HAP-1 (cell line): ENCODE measurements at regions not wholly inside any gene's neighbourhood (a gene's known extent, or its start where the extent isn't known, plus 50 kb on each side); places are given as distances from the start of the nearest gene placed in this dataset.

ENCODE experiments used
- DNase-seq, 2 experiments: peaks; one replicate each; pipeline ENCODE4 v3.0.0-alpha.2; 2016 to 2020; ENCODE audit warnings: low spot score in 2 of 2
- H3K27me3 ChIP-seq: fragments of 250-450 bp; sonication (Bioruptor Pico); 2 replicates; pipeline ENCODE4 v1.5.1; 2020; ENCODE audit warnings: low read depth, mild to moderate bottlenecking, moderate library complexity
- H3K36me3 ChIP-seq: fragments of 250-450 bp; sonication (Bioruptor Pico); replicated peaks from 2 replicates; pipeline ENCODE4 v1.5.1; 2020; ENCODE audit warnings: mild to moderate bottlenecking
- H3K4me1 ChIP-seq: fragments of 250-450 bp; sonication (Bioruptor Pico); 2 replicates; pipeline ENCODE4 v1.5.1; 2020; ENCODE audit warnings: mild to moderate bottlenecking
- H3K4me3 ChIP-seq: fragments of 250-450 bp; sonication (Bioruptor Pico); 2 replicates; pipeline ENCODE4 v1.5.1; 2020; ENCODE audit warnings: mild to moderate bottlenecking, moderate library complexity
- H3K9me3 ChIP-seq: fragments of 250-450 bp; sonication (Bioruptor Pico); 2 replicates; pipeline ENCODE4 v1.5.1; 2020; ENCODE audit warnings: mild to moderate bottlenecking, moderate library complexity
- in situ Hi-C: fragments of 300-500 bp; cut with MboI; formaldehyde crosslinking; loops from 3 replicates; pipeline ENCODE4 v1.14.3; 2020; ENCODE audit warnings: low sequenced_read_pairs, inconsistent platforms, mixed read lengths

- Histone ChIP-seq H3K9me3 (no peaks in the 10 kb centered on the region), H3K27me3 (no peaks in the 10 kb centered on the region), H3K36me3 (no peaks in the 10 kb centered on the region), H3K4me1 (no peaks in the 10 kb centered on the region), H3K4me3 (no peak overlapping the region)
- no peak for DNase-seq
- in situ Hi-C loops: no loop called here
Measured at GRCh38 chr4:3818371-3818770, 52.2 kb downstream of the ADRA2C start.

- in situ Hi-C loops: no loop called here
- no peak overlapping the region for H3K4me3 ChIP-seq
- no peaks in the 10 kb centered on the region for H3K4me1 ChIP-seq
- DNase-seq: no peak
- H3K27me3 ChIP-seq: no peaks in the 10 kb centered on the region
- no peaks in the 10 kb centered on the region for H3K36me3 ChIP-seq
- H3K9me3 ChIP-seq: no peaks in the 10 kb centered on the region
Measured at GRCh38 chr4:3819210-3819919, 53.2 kb downstream of the ADRA2C start.

DNA sequence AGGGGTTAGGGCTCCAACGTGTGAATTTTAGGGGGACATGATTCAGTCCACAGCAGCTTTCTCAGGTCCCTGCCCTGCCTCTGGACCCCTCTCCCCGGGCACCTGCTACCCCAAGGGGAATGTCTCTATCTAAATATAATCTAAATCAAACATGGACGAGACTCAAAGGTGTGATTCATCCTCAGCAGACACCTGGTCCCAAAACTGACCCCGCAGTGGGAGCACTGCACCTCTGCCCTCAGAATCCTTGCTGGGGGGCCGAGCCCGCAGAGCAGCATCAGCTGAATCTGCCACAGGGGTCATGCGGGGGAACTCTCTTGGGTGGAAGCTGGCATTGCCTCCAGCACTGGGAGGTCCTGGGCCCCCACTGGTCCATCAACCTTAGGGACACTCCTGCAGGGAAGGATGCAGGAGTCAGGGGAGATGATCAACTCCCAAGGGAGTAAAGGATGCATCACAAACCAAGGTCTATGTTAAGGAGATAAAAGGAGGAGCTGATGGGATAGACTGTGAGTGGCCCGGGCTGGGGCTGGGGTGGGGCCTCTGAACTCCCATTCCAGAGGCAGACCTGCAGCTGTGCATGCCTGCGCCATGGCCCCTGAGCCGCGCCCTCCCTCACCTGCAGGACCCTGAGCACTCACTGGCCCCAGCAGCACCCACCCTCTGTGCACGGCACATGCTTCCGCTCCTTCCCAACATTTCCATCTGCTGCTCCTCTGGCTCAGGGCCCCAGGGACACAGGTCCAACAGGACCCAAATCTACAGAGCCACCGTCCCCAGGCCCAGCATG lies 54.0 kb downstream of the ADRA2C start:
- Histone ChIP-seq H3K36me3 (no peaks in the 10 kb centered on the region), H3K4me1 (no peaks in the 10 kb centered on the region), H3K27me3 (no peaks in the 10 kb centered on the region), H3K9me3 (no peaks in the 10 kb centered on the region), H3K4me3 (no peak overlapping the region)
- in situ Hi-C loops: no loop called here
- DNase-seq: no peak

DNA sequence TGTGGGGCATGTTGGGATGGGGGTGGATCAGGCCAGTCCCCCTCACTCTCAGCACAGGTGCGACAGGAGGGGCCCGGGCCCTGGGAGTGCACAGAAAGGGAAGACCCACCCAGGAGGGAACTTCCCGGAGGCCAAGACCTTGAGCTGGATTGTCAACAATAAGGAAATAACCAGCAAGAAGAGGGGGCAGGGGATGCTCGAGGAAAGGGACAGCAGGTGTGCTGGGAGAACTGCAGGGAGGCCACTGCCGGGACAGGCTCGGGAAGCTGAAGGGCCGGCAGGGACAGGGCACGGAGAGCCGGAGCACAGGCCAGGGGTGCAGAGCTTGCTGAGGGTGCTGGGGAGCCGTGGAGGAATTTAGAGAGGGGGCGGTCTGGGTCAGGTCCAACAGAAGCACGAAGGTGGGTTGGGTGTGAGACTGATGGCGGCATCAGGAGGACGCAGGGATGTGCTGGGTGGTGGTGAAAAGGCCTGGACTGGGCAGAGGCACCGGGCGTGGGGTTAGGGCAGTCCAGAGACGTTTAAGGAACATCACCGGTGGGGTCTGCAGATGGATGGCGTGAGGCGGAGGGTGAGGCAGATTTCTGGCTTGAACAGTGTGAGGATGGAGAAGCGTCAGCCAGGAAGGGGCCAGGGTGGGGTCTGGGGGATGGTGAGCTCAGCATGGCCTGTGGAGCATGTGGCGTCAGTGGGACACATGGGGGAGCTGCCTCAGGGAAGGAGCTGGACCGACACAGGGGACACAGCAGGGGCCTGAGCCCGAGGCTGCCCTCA lies 54.8 kb downstream of the ADRA2C start:
- Histone ChIP-seq H3K4me3 (no peak overlapping the region), H3K9me3 (no peaks in the 10 kb centered on the region), H3K36me3 (no peaks in the 10 kb centered on the region), H3K27me3 (no peaks in the 10 kb centered on the region), H3K4me1 (no peaks in the 10 kb centered on the region)
- in situ Hi-C loops: no loop called here
- DNase-seq: no peak

DNA sequence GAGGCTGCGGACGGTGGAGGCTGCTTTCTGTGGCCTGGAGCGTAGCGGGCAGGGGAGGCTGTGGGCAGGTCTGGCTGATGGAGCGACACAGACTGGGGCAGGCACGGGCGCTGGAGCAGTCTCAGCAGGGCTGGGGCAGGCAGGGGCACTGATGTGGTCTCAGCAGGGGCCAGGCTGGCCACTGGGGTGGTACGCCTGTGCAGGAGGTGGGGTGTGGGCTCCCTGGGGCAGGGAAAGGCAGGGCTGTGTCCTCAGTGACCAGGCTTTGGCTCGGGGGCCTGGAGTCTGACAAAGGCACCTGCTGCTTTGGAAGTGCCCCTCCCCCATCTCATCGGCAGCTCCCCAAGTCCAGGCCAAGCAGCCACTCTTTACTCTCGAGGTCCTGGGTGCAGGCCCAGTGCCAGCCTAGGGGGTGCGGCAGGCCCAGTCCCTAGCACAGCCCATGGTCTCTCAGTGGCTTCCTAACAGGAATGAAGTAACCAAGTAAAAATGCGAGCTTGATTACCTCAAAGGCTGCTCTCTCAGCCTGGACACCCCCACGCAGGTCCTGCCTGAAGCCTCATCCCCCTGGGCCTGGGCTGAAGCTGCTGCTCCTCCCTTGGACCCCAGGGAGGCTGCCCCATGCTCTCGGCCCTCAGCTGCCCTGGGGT lies 55.5 kb downstream of the ADRA2C start:
- Histone ChIP-seq H3K9me3 (no peaks in the 10 kb centered on the region), H3K4me1 (no peaks in the 10 kb centered on the region), H3K4me3 (no peak overlapping the region), H3K27me3 (no peaks in the 10 kb centered on the region), H3K36me3 (no peaks in the 10 kb centered on the region)
- DNase-seq: no peak
- in situ Hi-C loops: no loop called here

DNA sequence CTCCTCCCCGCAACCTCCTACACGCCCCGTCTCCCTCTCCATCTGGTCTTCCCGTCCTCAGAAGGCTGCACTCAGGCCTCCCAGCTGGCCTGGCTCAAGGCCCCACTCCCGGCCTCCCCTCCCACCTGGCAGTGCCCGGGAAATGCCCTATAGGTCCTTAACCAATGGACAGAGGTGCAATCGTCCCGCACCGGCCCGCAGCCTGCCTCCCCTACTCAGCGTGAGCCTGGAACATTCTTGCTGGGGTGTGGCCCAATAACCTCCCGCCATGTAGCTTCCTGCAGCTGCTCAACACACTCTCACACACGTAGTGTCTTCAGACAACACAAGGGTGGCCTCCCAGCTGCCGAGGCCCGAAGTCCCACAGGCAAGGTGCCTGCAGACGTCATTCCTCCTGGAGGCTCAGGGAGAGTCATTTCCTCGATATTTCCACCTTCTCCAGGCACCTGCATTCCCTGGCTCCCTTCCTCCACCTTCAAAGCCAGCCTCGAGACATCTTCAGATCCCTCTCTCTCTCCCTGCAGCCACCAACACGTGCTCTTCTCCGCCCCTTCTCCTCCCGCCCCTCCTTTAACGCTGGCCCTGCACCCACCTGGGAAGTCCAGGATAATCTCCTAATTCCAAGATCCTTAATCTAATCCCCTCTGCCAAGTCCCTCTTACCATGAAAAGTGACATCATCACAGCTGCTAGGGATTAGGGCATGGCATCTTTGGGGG lies 56.2 kb downstream of the ADRA2C start:
- in situ Hi-C loops: no loop called here

GRCh38 chr4:3823496-3824341 lies 57.5 kb downstream of the ADRA2C start:
- in situ Hi-C loops: no loop called here
- Histone ChIP-seq H3K4me3 (no peak overlapping the region), H3K4me1 (no peaks in the 10 kb centered on the region), H3K27me3 (no peaks in the 10 kb centered on the region), H3K36me3 (no peaks in the 10 kb centered on the region), H3K9me3 (no peaks in the 10 kb centered on the region)
- DNase-seq: no peak

More for the DNA sequence above, 56.2 kb downstream of the ADRA2C start:
- no peak for DNase-seq
- Histone ChIP-seq H3K36me3 (no peaks in the 10 kb centered on the region), H3K27me3 (no peaks in the 10 kb centered on the region), H3K4me3 (no peak overlapping the region), H3K4me1 (no peaks in the 10 kb centered on the region), H3K9me3 (no peaks in the 10 kb centered on the region)

DNA sequence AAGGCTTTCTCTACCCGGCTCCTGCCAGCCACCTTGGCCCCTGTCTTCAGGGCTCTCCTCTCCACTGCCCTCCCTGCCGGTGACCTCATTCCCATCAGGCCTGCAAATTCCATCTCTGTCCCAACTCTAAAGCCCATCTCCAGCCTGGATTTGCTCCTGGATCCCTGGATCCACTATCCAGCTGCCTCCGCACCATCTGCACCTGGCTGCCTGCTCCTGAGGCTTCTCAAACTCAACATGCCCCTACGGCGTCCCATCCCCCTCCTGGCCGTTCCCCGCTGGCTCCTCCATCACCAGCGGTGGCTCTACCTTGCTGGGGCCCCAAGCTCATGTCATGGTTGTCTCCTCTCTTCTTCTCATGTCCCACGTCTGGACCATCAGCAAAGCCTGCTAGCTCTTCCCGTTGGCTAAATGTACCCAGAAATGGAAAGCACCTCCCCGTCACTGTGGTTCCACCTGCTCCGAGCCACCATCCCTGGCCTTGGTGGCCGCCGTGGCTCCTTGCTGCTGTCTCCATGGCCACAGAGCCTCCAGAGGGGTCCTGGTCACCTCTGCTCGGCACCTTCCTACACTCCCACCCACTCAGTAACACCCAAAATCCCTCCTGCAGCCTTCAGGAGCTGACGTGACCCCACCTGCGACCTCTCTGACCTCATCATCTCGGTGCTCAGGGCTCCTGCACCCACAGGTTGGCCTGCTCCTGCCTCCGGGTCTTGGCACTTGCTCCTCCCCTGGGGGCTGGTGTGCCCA lies 58.5 kb downstream of the ADRA2C start:
- no peaks in the 10 kb centered on the region for H3K9me3 ChIP-seq
- no peaks in the 10 kb centered on the region for H3K4me1 ChIP-seq
- in situ Hi-C loops: no loop called here
- no peak overlapping the region for H3K4me3 ChIP-seq
- DNase-seq: no peak
- H3K36me3 ChIP-seq: no peaks in the 10 kb centered on the region
- no peaks in the 10 kb centered on the region for H3K27me3 ChIP-seq

DNA sequence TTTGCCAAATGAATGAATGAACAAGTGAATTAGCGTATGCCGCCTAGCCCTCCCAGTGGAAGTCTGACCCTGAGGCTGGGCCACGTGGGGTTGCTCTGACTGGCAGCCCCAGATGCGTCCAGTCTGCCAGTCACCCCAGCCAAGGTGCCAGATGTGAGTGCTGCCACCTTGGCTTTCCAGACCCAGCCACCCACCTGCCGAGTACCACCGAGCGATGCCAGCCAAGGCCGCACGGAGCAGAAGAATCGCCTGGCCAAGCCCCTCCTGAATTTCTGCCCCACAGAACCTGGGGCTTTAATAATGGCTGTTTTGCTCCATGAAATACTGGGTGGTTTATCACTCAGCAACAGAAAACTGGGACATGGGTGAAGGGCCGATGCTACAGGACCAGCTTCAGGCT lies 59.3 kb downstream of the ADRA2C start:
- no peaks in the 10 kb centered on the region for H3K36me3 ChIP-seq
- H3K4me3 ChIP-seq: no peak overlapping the region
- H3K4me1 ChIP-seq: no peaks in the 10 kb centered on the region
- in situ Hi-C loops: no loop called here
- DNase-seq: no peak
- no peaks in the 10 kb centered on the region for H3K27me3 ChIP-seq
- H3K9me3 ChIP-seq: no peaks in the 10 kb centered on the region

DNA sequence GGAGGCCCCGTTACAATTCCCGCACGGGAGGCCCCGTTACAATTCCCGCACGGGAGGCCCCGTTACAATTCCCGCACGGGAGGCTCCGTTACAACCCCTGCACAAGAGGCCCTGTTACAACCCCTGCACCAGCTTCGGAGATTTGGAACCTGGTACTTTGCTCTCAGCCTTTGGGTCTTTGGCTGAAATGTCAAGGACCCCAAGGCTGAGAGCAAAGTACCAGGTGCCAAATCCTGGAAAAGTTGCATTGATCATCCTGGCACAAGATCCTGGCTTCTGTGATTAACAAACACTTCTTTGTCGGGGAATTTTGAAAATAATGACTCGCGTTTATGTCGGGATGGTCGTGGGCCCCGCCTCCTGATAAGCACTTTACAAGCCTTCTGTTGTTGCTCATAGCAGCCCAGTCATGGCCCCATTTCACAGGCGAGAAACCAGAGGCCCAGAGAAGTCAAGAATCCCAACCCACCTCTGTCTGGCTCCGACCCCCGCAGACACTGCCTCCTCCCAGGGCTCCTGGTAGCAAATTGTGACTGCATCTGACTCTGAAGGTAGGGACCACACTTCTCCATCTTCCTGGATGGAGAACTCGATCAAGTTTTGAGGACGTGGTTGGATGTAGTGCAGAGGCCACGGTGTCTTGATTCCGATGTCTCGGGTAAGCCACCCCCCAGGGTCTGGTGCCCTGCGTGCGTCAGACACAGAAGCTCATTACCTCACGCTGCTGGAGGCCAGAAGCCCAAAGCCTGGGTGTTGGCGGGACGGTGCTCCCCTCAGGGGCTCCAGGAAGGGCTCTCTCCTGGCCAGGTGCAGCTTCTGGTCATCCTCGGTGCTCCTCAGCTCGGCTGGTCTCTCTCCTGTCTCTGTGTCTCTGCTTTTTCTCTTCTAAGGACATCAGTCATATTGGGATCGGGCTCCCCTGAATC lies 60.3 kb downstream of the ADRA2C start:
- in situ Hi-C loops: no loop called here
- Histone ChIP-seq H3K4me3 (no peak overlapping the region), H3K9me3 (no peaks in the 10 kb centered on the region), H3K36me3 (no peaks in the 10 kb centered on the region), H3K27me3 (no peaks in the 10 kb centered on the region), H3K4me1 (no peaks in the 10 kb centered on the region)
- DNase-seq: no peak
